ENCODE measurements at regions not wholly inside any gene's neighbourhood (a gene's known extent, or its start where the extent isn't known, plus 50 kb on each side); places are given as distances from the start of the nearest gene placed in this dataset.

GRCh38 chr6:170030284-170030815, 260.5 kb downstream of the DLL1 start:
- DNase-seq (ENCODE audit: low read depth), result no peak

GRCh38 chr6:170029416-170030283, 261.2 kb downstream of the DLL1 start:
- no peak for DNase-seq (ENCODE audit: low read depth)

GRCh38 chr6:170028629-170029345, 262.1 kb downstream of the DLL1 start:
- DNase-seq (ENCODE audit: low read depth), result no peak

GRCh38 chr6:170027647-170028043, 263.2 kb downstream of the DLL1 start:
- no peak for DNase-seq (ENCODE audit: low read depth)

- DNase-seq (ENCODE audit: low read depth), result no peak
Measured at GRCh38 chr6:170026751-170027646, 263.9 kb downstream of the DLL1 start.

- no peak for DNase-seq (ENCODE audit: low read depth)
Measured at GRCh38 chr6:170025935-170026750, 264.7 kb downstream of the DLL1 start.

GRCh38 chr6:170025341-170025911, 265.5 kb downstream of the DLL1 start:
- DNase-seq (ENCODE audit: low read depth), result no peak

- no peak for DNase-seq (ENCODE audit: low read depth)
Measured at GRCh38 chr6:170024940-170025339, 265.9 kb downstream of the DLL1 start.

GRCh38 chr6:170023620-170024521, 267.0 kb downstream of the DLL1 start:
- no peak for DNase-seq (ENCODE audit: low read depth)

GRCh38 chr6:170022827-170023619, 267.9 kb downstream of the DLL1 start:
- DNase-seq (ENCODE audit: low read depth), result no peak

GRCh38 chr6:170022291-170022722, 268.6 kb downstream of the DLL1 start:
- no peak for DNase-seq (ENCODE audit: low read depth)

GRCh38 chr6:170021579-170021978, 269.3 kb downstream of the DLL1 start:
- no peak for DNase-seq (ENCODE audit: low read depth)

GRCh38 chr6:170019818-170020583, 268.6 kb downstream of the ERMARD start:
- DNase-seq (ENCODE audit: low read depth), result no peak

- no peak for DNase-seq (ENCODE audit: low read depth)
Measured at GRCh38 chr6:170018936-170019817, 267.8 kb downstream of the ERMARD start.

- DNase-seq (ENCODE audit: low read depth), result no peak
Measured at GRCh38 chr6:170018422-170018935, 267.1 kb downstream of the ERMARD start.

- DNase-seq (ENCODE audit: low read depth), result no peak
Measured at GRCh38 chr6:170017603-170018320, 266.3 kb downstream of the ERMARD start.
